Middle frontal gyrus (tissue), 1 donor: ENCODE measurements at regions not wholly inside any gene's neighbourhood (a gene's known extent, or its start where the extent isn't known, plus 50 kb on each side); places are given as distances from the start of the nearest gene placed in this dataset.
"Not testable (repeated sequence)": the region's sequence is repeated elsewhere in the genome, so short reads cannot be mapped to it uniquely, and the experiment has no call there.

ENCODE experiments used
- DNase-seq: peaks from one replicate; pipeline ENCODE4 v3.0.0-alpha.2; 2015; ENCODE audit warnings: low spot score; ENCODE audit errors: extremely low spot score

DNA sequence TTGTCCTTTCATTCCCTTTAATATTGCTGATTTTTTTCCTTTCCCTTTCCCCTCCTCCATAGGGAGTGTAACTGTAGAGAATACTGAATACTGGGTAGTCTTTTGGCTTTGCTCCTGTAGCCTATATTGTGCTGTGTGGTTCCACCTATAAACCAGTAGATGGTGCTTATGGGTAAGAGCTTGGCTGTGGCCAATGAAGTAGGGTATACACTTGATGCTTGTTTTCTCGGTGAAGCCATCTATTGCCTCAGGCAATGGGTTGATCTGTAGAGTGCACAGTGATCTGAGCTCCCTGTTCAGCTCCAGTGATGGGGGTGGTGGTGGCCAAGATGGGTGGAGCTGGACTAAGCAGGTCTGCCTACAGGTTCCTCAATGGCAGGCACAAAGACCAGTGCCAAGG lies 203.3 kb upstream of the IMPG1 start:
- DNase-seq = no peak

DNA sequence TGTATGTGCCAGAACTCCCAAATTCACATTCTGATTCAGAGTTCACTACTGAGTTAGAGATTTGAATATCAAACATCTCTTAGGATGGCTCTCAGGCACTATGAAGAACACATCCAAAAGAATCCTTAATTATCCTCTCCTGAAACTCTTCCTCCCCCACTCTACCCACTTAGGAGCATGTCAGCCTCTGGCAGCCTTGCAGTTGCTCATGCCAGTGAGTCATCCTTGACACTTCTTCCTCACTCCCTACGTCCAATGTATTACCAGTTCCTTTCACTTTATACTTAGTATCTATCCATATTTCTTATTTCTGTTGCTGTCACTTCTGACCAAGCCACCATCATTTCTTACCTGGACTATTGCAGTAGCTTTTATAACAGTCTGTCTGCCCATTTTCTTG lies 192.0 kb upstream of the IMPG1 start:
- no peak for DNase-seq

DNA sequence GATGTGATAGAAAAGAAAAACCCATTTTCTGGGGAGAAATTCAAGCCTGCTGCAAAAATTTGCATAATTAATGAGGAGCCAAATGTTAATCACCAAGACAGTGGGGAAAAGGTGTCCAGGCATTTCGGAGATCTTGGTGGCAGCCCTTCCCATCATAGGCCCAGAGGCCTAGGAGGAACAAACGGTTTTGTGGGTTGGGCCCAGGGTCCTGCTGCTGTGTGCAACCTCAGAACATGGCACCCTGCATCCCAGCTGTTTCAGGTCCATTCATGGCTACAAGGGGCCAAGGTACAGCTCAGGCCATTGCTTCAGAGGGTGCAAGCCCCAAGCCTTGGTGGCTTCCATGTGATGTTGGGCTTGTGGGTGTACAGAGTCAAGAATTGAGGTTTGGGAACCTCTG lies 189.8 kb upstream of the IMPG1 start:
- DNase-seq = no peak

DNA sequence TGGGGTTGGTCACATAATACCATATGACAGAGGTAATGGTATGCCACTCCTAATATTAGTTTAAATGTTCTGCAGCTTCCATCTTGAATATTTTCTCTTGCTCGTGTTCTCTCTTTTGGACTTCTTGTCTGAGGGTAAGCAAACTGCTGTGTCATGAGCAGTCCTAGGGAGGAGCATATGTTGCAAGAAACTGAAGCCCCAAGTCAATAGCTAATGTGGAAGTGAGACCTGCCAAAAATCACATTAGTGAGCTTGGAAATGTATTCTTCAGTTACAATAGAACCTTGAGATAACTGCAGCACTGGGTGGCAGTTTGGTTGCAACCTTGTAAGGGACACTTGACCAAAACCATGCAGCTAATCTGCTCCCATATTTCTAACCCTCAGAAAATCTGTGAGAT lies 178.2 kb upstream of the IMPG1 start:
- DNase-seq = no peak

DNA sequence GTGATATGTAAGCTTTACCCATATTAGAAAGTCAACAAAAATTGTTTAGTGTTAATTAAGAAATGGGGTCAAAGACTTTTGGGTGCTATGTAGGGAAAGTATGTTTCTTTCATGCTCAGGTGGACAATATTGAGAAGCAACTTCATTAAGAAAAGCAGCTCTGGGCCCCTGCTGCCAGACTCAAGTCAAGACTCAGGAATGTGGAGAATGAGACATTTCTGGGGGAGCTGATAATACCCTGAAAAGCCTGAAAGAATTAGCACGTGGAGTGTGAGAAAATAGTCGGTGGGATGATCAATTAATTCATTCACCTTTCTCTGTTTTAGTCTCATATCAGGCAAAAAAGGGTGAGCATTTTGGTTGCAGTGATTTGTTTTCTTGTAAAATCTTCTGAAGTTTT lies 175.1 kb upstream of the IMPG1 start:
- no peak for DNase-seq

DNA sequence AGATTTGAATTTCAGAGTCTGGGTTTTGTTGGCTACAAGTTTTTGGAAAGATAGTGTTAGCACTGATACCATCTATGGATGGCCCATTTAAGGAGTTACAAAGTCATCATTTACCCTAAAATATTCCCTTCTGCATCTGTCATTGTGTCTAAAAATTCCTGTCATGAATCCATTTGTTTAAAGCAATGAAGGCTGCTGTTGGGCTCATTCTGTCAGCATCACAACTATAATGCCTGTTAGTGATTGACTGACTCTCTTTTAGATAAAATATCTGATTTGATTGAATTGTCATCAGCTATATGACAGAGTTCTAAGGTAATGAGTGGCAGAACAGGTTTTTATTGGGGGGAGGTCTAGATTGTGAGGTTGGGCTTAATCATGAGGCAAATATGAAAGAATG lies 167.6 kb upstream of the IMPG1 start:
- DNase-seq = no peak

DNA sequence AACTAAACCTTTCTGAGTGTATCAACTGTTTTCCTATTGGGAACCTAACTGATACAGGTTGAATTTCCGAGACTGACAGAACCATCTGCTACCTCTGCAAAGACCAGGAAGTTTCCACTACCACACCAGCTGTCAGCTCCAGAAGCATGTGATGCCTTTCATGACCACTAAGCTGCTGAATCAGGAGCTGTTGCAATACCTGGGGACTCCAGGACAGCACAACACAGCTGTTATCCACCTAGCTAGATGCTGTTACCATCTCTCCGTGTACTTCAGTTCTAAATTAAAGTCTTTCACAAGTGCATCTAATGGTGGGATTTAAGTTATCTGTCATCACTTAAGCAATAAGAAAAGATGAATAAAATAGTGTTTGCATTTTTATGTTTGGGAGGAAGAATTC lies 158.2 kb upstream of the IMPG1 start:
- DNase-seq = no peak

DNA sequence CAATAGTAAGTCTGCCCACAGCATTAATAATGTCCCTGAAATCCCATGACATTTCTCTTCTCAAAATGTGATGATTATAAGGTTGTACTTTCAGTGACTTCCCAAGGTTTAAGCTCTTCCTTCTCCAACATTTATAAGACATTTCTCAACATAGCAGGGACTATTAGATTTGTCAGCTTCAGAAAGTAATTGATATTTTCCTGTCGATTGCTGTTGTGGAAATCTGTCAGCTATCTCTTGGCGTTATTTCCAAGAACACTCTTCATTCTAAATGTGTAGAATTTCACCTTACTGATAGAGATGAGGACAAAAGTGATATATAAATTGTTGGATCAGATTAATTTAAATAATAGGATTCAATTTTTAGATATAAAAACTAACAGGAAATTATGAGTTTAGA lies 149.7 kb upstream of the IMPG1 start:
- DNase-seq = no peak

DNA sequence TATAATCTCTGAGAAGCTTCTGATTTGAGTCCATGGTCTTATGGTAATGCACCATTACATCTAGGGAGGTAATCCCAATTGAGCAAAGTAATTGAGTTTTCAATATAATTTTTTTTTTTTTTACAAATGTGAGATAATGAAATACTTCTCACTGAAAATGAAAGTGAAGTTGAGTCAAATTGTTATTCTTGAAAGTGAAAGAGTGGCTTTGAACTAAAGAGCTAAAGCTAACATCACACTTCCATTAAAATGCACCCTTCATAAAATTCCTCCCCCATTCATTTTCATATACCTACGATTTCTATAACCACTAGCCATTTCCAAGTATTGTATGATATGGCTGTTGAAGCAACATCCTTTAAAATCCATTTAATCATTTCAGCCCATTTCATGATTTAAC lies 149.1 kb upstream of the IMPG1 start:
- DNase-seq = no peak

DNA sequence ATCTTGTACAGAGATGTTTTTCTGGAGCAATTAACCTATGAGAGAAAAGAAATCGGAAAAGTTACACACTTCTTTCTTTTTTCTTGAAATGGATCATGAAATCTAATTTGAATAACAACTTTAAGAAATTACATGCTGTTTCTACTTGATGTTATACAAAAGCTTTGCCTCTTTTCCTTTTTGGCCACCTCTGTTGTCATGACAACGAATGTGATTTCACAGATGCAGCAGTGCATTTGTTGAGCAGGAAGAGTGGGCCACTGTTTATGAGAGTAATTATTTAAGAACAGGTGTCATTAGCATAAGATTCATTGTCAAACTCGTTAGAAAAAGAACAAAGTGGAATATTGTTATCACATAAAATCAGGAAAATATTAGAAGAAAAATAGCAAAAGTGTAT lies 148.3 kb upstream of the IMPG1 start:
- peak; percentile 36 for DNase-seq

DNA sequence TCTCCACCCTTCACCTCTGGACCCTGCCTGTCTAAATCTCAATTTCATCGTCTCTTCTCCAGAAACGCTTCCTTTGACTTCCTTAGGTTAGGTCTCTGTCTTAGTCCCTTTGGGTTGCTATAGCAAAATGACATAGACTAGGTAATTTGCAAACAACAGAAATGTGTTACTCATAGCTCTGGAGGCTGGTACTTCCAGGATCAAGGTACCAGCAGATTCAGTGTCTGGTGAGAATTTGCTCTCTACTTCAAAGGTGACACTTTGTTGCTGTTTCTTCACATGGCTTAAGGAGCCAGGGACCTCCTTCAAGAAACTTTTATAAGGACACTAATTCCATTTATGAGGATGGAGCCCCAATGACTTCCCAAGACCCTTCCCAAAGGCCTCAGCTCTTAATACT lies 145.1 kb upstream of the IMPG1 start:
- DNase-seq = no peak

DNA sequence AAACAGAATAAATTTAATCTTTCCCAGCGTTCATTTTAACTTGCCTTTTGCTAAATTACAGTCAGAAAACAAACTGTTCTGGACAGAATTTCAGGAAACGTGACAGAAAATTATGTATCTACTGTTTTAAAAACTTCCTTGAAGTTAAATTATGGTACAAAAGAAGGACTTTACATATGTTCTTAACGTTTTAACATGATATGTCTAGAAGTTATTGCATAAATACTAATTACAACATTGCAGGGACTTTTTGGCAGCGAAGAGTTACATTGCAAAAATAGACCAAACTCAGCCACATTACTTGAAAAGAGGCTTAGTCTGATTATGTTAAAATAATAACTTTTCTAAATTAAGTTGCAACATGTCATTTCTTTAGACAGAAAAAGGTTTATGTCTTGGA lies 142.1 kb upstream of the IMPG1 start:
- DNase-seq = no peak

DNA sequence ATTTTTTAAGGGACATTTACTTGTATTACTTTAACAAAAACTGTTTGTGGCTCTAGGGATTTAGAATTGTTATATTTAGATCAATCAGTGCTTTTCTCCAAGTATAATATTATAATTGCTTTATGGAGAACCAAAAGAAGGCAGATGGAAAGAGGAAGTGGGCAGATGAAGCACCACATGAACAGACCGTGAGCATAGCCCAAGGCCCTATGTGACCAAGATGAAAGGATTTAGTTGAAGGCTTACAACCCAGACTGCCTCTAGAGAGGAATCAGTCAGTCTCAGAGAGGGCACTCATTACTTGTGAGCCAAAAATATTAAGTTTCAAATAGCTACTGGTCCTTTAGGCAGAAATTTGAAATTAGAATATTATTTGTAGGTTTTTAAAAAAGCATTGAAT lies 102.3 kb upstream of the IMPG1 start:
- no peak for DNase-seq

DNA sequence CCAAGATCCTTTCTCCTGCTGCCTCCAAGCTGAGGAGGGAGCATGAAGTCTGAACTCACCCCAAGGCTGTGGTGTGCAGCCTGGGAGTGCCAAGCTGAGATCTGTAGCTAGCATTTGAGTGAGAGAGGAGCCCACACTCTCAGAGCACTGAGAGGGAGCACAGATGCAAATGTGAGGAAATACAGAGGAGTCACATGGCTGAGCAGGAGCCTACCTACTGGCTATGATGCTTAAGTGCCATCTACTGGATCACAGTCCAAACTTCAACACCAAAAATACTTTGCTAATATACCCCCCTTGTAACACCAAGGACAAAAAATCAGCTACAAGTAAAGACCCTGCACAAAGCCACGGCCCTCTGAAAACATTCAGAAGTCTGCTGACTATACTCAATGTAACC lies 94.4 kb upstream of the IMPG1 start:
- no peak for DNase-seq

DNA sequence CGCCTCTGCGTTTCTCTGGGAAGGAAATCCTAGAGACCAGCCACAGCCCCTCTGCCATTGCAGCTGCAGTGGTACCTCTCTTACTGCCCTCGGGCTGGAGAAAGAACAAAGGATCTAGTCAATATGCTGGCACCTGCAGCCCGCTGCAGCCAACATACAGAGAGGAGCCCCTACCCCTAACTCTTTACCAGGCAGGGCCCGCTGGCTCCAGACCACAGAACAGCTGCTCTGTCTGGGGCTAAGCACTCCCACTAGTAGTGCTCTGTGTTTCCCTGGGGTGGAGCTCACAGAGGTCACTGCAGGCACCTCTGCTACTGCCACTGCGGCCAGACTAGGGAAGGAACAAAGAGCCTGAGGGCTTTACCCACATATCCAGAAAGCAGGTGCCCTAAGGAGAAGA lies 93.8 kb upstream of the IMPG1 start:
- no peak for DNase-seq

DNA sequence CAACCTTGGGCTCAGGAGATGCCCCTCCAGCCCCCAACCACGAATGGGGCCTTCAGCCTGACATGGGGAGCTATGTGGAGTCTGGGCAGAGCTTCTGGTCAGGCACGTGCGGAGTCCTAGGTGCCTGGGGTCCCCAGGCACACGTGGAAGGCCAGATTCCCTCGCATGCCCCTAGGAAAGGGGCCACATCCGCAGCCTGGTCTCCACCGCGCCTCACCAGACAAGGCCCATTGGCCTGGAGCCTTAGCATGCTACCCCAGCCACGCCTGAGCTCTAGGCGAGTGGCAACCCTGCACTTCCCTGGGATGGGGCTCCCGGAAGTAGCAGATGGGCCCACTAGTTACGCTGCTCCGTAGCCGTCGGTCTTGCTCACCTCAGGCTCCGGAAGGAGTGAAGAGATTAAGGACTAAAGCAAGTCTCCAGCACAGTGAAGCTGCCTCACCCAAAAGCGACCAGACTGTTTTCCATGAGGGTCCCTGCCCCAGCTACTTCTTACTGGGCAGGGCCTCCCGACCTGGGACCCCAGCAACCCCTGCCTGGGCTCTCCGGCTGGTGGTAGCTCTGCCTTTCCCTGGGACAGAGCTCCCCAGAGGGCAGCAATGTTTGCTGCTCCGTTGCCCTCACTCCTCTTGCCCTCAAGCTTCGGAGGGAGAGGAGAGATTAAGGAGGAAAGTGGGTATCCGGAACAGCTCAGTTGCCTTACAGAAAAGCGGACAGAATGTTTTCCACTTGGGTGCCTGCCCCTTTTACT lies 93.2 kb upstream of the IMPG1 start:
- DNase-seq = no peak

DNA sequence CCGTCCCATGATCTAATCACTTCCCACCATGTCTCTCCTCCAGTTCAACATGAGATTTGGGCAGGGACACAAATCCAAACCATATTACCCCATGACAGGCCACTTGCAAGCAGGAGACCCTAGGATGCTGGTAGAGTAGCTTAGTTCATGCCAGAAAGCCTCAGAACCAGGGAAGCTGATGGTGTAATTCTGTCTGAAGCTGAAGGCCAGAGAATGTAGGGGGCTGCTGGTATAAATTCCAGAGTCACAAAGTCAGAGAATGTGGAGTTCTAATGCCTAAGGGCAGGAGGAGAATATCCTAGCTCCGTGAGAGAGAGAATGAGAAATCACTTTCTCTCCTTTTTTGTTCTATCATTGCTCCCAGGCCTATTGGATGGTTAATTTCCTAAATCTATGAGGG lies 90.3 kb upstream of the IMPG1 start:
- no peak for DNase-seq

DNA sequence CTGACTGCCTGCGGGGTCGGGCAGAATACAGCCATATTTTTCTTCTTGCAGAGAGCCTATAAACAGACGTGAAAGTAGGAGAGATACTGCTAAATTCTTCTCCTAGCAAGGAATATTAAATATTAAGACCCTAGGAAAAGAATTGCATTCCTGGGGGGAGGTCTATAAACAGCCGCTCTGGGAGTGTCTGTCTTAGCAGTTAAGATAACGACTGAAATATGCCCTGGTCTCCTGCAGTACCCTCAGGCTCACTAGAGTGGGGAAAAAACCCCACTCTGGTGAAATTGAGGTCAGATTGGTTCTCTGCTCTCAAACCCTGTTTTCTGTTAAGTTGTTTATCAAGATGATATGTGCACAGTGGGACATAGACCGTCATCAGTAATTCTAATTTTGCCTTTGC lies 85.3 kb upstream of the IMPG1 start:
- not testable (repeated sequence) for DNase-seq

DNA sequence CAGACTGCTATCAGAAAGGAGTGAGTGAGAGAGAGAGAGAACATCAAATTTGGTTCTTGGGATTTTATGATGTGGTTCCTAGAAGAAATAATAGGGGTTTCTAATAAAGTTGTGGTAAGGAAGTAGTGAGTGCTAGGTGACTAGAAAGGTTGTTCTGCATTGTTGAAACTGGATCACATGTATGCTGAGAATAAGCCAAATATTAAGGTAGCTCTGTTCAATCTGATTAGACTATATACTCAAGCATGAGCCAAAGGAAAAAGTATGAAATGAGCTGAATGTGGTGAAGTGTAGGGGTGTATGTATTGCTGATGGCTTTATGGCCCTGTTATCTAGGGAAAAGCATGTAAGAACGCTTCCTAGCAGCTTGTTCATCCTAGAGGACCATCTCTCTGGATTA lies 63.0 kb upstream of the IMPG1 start:
- no peak for DNase-seq

DNA sequence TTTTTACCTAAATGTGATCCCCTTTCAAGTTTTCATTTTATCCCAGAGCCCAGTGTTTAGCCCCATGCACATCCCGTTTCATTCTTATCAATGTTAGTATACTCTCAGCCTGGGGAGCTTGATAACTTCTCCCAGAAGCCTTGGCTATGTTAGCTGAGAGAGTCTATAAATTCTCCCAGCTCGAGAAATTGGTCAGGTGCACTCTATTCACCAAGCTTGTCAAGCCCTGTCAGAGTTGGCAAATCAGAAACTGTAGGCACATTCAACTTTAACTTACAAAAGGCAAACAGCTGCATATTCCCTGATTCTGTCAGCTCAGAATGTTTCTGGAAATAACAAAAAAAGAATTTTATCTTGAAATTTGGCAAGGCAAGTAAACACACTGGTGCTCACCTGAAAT lies 62.2 kb upstream of the IMPG1 start:
- DNase-seq = no peak

DNA sequence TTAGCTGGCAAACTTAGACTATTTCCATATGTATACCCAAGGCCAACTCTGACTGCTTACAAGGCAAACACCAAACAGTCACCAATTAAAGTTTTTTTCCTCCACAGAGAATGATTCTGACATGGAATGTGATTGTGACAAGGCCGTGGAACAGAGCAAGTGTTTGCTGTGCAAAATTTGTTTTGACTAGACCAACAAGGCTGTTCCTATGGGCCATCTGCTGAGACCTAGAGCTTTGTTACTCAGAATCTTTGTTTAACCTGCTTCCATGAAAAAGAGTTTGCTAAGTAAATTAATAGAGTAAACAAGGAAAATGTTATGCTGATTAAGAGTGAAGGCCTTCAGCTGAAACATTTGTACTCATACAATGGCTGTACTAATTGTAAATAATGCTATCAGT lies 51.6 kb upstream of the IMPG1 start:
- no peak for DNase-seq
